ENCODE measurements at regions not wholly inside any gene's neighbourhood (a gene's known extent, or its start where the extent isn't known, plus 50 kb on each side); places are given as distances from the start of the nearest gene placed in this dataset.
A peak's percentile ranks its signal among the peaks of the same experiment; 100 is the strongest.

- Histone ChIP-seq H3K9me3 (ENCODE audit: control insufficient read depth in 1 of 2, insufficient read depth in 1 of 2, low read depth in 1 of 2, low read length in 2 of 2) (no peaks in the 10 kb centered on the region), H3K27ac (ENCODE audit: low read depth, low read length) (no peak overlapping the region), H3K9ac (ENCODE audit: low read length) (no peak overlapping the region), H3K79me2 (ENCODE audit: insufficient read depth, low read length) (no peaks in the 10 kb centered on the region), H3K4me3 (replicated peaks in 1 of 2; ENCODE audit: low read depth in 1 of 2, low read length in 2 of 2) (no peak overlapping the region), H3K4me1 (ENCODE audit: control insufficient read depth in 1 of 2, insufficient read depth in 2 of 2, low read length in 2 of 2) (no peaks in the 10 kb centered on the region), H2AFZ (ENCODE audit: low read depth, low read length, poor library complexity, severe bottlenecking) (no peak overlapping the region), H3K27me3 (ENCODE audit: insufficient read depth, low read length) (no peaks in the 10 kb centered on the region), H3K9me2 (ENCODE audit: insufficient read depth) (no peaks in the 10 kb centered on the region), H3K4me2 (ENCODE audit: low read length) (no peak overlapping the region), H3K36me3 (ENCODE audit: control insufficient read depth in 1 of 2, insufficient read depth in 2 of 2, low read length in 2 of 2) (no peaks in the 10 kb centered on the region), H4K20me1 (ENCODE audit: insufficient read depth) (no peaks in the 10 kb centered on the region)
- ChIA-PET RAD21 (ENCODE audit: low non-redundant PET in 1 of 2, low total read pairs in 2 of 2, uncharacterized antibody in 2 of 2, unreplicated experiment in 2 of 2) (no interaction called here), CTCF (no interaction called here), POLR2A (no interaction called here)
- DNase-seq (ENCODE audit: low read depth, low spot score), result no peak
- ATAC-seq, result no peak
- TF ChIP-seq FOSL1 (IDR thresholded peaks at IDR 0.05; ENCODE audit: low read depth) (no peak), RAD21 (IDR thresholded peaks at IDR 0.05; ENCODE audit: low read depth) (peak; percentile 27)
- TF ChIP-seq, protein P1, sequence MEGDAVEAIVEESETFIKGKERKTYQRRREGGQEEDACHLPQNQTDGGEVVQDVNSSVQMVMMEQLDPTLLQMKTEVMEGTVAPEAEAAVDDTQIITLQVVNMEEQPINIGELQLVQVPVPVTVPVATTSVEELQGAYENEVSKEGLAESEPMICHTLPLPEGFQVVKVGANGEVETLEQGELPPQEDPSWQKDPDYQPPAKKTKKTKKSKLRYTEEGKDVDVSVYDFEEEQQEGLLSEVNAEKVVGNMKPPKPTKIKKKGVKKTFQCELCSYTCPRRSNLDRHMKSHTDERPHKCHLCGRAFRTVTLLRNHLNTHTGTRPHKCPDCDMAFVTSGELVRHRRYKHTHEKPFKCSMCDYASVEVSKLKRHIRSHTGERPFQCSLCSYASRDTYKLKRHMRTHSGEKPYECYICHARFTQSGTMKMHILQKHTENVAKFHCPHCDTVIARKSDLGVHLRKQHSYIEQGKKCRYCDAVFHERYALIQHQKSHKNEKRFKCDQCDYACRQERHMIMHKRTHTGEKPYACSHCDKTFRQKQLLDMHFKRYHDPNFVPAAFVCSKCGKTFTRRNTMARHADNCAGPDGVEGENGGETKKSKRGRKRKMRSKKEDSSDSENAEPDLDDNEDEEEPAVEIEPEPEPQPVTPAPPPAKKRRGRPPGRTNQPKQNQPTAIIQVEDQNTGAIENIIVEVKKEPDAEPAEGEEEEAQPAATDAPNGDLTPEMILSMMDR (IDR thresholded peaks at IDR 0.05 in 2 of 3, conservative IDR thresholded peaks at IDR 0.05 in 1 of 3; ENCODE audit: borderline replicate concordance in 1 of 3, insufficient read depth in 1 of 3, low read depth in 2 of 3, low read length in 2 of 3), result 0 out of 6 replicates have a peak, but pooled peaks of 1 of the 3 experiments have one; percentile 12
- intact Hi-C loops (cut with micrococcal nuclease), result loop anchor here (10.0 kb wide), 1 partner anchor 502 kb away; no protein-coding TSS in a partner anchor
- BruUV-seq (replicated peaks), result no TSS peak
Observed at GRCh38 chr12:115166698-115167315, 482.8 kb upstream of the TBX3 start.

DNA sequence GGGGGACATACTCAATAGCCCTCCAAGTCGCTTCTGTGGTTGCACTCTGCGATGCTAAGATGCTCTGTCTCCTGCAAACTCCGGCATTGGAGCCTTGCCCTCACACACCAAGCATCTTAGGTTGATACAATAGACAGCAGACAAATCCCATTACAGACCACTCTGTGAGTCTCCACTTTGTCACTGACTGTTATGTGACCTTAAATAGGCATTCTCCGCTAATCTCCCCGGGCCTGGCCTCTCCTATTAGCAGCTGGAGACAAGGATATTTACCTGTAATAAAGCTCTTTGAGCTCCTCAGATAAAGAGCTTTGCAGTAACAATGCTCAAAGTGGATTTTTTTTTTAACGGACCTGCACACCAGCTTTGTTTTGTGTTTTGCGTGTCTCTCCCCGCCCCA, 479.7 kb upstream of the TBX3 start:
- H3K27me3 ChIP-seq (ENCODE audit: insufficient read depth, low read length), result no peaks in the 10 kb centered on the region
- H3K9ac ChIP-seq (ENCODE audit: low read length), result no peak overlapping the region
- no peaks in the 10 kb centered on the region for H3K9me3 ChIP-seq (ENCODE audit: control insufficient read depth in 1 of 2, insufficient read depth in 1 of 2, low read depth in 1 of 2, low read length in 2 of 2)
- RAD21 ChIA-PET (ENCODE audit: low non-redundant PET in 1 of 2, low total read pairs in 2 of 2, uncharacterized antibody in 2 of 2, unreplicated experiment in 2 of 2), result no interaction called here
- no peak overlapping the region for H3K4me3 ChIP-seq (replicated peaks in 1 of 2; ENCODE audit: low read depth in 1 of 2, low read length in 2 of 2)
- H3K36me3 ChIP-seq (ENCODE audit: control insufficient read depth in 1 of 2, insufficient read depth in 2 of 2, low read length in 2 of 2), result no peaks in the 10 kb centered on the region
- POLR2A ChIA-PET, result no interaction called here
- intact Hi-C loops (cut with micrococcal nuclease), result loop anchor here (10.0 kb wide), 1 partner anchor 499 kb away; no protein-coding TSS in a partner anchor
- CTCF ChIA-PET, result no interaction called here
- BruUV-seq (replicated peaks), result no TSS peak
- H4K20me1 ChIP-seq (ENCODE audit: insufficient read depth), result no peaks in the 10 kb centered on the region
- no peak overlapping the region for H3K27ac ChIP-seq (ENCODE audit: low read depth, low read length)
- TF ChIP-seq EGR1 (IDR thresholded peaks at IDR 0.05; ENCODE audit: low read depth) (no peak), CBX3 (IDR thresholded peaks at IDR 0.05; ENCODE audit: low read depth) (no peak), ATF3 (IDR thresholded peaks at IDR 0.05) (no peak)
- no peaks in the 10 kb centered on the region for H3K9me2 ChIP-seq (ENCODE audit: insufficient read depth)
- H3K4me2 ChIP-seq (ENCODE audit: low read length), result no peak overlapping the region
- ATAC-seq, result no peak
- H3K79me2 ChIP-seq (ENCODE audit: insufficient read depth, low read length), result no peaks in the 10 kb centered on the region
- no peak for DNase-seq (ENCODE audit: low read depth, low spot score)
- no peaks in the 10 kb centered on the region for H3K4me1 ChIP-seq (ENCODE audit: control insufficient read depth in 1 of 2, insufficient read depth in 2 of 2, low read length in 2 of 2)
- no peak overlapping the region for H2AFZ ChIP-seq (ENCODE audit: low read depth, low read length, poor library complexity, severe bottlenecking)

All from HCT116 (cell line).